ENCODE measurements at regions not wholly inside any gene's neighbourhood (a gene's known extent, or its start where the extent isn't known, plus 50 kb on each side); places are given as distances from the start of the nearest gene placed in this dataset.

GRCh38 chr2:176589825-176590440 is 320.7 kb downstream of the MTX2 start:
- no peak for TF ChIP-seq CTCF (IDR thresholded peaks at IDR 0.05 in 4 of 5, conservative IDR thresholded peaks at IDR 0.05 in 1 of 5)
- no peak for TF ChIP-seq POLR2A (IDR thresholded peaks at IDR 0.05)
